ENCODE measurements at regions not wholly inside any gene's neighbourhood (a gene's known extent, or its start where the extent isn't known, plus 50 kb on each side); places are given as distances from the start of the nearest gene placed in this dataset.
"Not testable (repeated sequence)": the region's sequence is repeated elsewhere in the genome, so short reads cannot be mapped to it uniquely, and the experiment has no call there.

DNA sequence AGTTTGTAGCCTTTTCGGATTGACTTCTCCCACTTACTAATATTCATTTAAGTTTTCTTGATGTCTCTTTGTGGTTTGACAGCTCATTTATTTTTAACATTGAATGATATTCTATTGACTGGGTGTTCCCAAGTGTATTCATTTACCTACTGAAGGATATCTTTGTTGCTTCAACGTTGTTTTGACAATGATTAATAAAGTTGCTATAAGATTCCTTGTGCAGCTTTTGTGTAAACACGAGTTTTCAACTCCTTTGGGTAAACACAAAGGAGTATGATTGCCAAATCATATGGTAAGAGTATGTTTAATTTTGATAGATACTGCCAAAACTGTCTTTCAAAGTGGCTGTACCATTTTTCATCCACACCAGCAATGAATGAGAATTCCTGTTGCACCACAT is 1200.9 kb downstream of the DSC3 start:
- no peaks in the 10 kb centered on the region for H3K36me3 ChIP-seq (ENCODE audit: insufficient read depth)
- no peaks in the 10 kb centered on the region for H3K79me2 ChIP-seq (ENCODE audit: insufficient read depth, low read depth)
- no peak overlapping the region for H3K4me3 ChIP-seq (IDR thresholded peaks at IDR 0.05; ENCODE audit: insufficient read depth, low read depth, low read length)
- TF ChIP-seq, protein P1, sequence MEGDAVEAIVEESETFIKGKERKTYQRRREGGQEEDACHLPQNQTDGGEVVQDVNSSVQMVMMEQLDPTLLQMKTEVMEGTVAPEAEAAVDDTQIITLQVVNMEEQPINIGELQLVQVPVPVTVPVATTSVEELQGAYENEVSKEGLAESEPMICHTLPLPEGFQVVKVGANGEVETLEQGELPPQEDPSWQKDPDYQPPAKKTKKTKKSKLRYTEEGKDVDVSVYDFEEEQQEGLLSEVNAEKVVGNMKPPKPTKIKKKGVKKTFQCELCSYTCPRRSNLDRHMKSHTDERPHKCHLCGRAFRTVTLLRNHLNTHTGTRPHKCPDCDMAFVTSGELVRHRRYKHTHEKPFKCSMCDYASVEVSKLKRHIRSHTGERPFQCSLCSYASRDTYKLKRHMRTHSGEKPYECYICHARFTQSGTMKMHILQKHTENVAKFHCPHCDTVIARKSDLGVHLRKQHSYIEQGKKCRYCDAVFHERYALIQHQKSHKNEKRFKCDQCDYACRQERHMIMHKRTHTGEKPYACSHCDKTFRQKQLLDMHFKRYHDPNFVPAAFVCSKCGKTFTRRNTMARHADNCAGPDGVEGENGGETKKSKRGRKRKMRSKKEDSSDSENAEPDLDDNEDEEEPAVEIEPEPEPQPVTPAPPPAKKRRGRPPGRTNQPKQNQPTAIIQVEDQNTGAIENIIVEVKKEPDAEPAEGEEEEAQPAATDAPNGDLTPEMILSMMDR (conservative IDR thresholded peaks at IDR 0.05; ENCODE audit: low read depth, low read length): no peak
- H3K9ac ChIP-seq: no peak overlapping the region
- no peaks in the 10 kb centered on the region for H3K4me1 ChIP-seq (ENCODE audit: low read depth, poor library complexity, severe bottlenecking)
- no peaks in the 10 kb centered on the region for H4K20me1 ChIP-seq (ENCODE audit: insufficient read depth)
- no peak overlapping the region for H3K4me2 ChIP-seq
- H2AFZ ChIP-seq (ENCODE audit: low read depth): no peak overlapping the region
- no peaks in the 10 kb centered on the region for H3K27me3 ChIP-seq (ENCODE audit: insufficient read depth, low read depth)
- H3K27ac ChIP-seq: no peak overlapping the region

DNA sequence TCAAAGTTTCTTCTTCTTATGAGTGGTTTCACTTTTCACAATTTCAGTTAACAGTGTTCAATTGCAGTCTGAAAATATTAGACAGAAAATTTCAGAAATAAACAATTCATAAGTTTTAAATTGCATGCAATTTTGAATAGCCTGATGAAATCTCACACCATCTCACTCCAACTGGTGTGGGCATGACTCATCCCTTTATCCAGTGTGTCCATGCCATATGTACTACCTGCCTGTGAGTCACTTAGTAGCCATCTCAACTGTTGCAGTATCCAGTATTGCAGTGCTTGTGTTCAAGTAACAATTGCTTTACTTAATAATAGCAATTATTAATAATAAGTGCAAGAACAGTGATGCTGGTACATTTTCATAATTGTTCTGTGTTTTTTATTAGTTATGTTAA is 1202.5 kb downstream of the DSC3 start:
- TF ChIP-seq, protein P1 (conservative IDR thresholded peaks at IDR 0.05; ENCODE audit: low read depth, low read length): no peak
- no peak overlapping the region for H3K9ac ChIP-seq

DNA sequence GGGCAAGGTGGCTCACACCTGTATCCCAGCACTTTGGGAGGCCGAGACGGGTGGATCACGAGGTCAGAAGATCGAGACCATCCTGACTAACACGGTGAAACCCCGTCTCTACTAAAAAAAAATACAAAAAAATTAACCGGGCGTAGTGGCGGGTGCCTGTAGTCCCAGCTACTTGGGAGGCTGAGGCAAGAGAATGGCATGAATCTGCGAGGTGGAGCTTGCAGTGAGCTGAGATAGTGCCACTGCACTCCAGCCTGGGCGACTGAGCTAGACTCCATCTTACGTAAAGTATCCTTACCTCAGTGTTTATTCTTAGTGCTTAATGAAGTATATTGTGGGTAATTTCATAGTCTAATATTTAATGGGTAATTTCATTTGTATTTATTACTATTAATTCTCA is 1203.6 kb downstream of the DSC3 start:
- not testable (repeated sequence) for H3K27me3 ChIP-seq (ENCODE audit: insufficient read depth, low read depth); H3K4me3 ChIP-seq (IDR thresholded peaks at IDR 0.05; ENCODE audit: insufficient read depth, low read depth, low read length); H3K27ac ChIP-seq; H3K4me1 ChIP-seq (ENCODE audit: low read depth, poor library complexity, severe bottlenecking); H3K36me3 ChIP-seq (ENCODE audit: insufficient read depth); H2AFZ ChIP-seq (ENCODE audit: low read depth); H3K9ac ChIP-seq; H4K20me1 ChIP-seq (ENCODE audit: insufficient read depth); H3K79me2 ChIP-seq (ENCODE audit: insufficient read depth, low read depth); H3K4me2 ChIP-seq

More for the DNA sequence above, 1202.5 kb downstream of the DSC3 start:
- Histone ChIP-seq H2AFZ (ENCODE audit: low read depth) (no peak overlapping the region), H3K27ac (no peak overlapping the region), H3K27me3 (ENCODE audit: insufficient read depth, low read depth) (no peaks in the 10 kb centered on the region), H3K4me1 (ENCODE audit: low read depth, poor library complexity, severe bottlenecking) (no peaks in the 10 kb centered on the region), H3K36me3 (ENCODE audit: insufficient read depth) (no peaks in the 10 kb centered on the region), H3K79me2 (ENCODE audit: insufficient read depth, low read depth) (no peaks in the 10 kb centered on the region), H3K4me2 (no peak overlapping the region), H3K4me3 (IDR thresholded peaks at IDR 0.05; ENCODE audit: insufficient read depth, low read depth, low read length) (no peak overlapping the region), H4K20me1 (ENCODE audit: insufficient read depth) (no peaks in the 10 kb centered on the region)

DNA sequence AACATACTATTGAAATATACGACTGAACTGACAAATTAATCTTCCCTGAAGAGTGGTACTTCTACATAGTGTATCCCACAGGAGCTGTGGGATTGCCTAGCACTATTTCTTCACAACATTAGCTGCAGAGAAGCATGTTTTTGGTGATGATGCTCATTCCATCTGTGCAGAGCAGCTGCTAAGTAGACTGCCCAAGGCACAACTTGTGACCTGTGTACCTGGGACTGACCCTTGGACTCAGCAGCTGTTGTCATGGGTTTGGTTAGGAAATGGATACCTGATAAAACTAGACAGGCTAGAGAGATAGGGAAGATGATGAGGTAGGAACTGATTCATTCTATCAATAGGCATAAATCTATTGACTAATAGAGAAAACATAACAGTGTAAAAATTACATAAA is 1204.0 kb downstream of the DSC3 start:
- Histone ChIP-seq H3K79me2 (ENCODE audit: insufficient read depth, low read depth) (no peaks in the 10 kb centered on the region), H3K4me3 (IDR thresholded peaks at IDR 0.05; ENCODE audit: insufficient read depth, low read depth, low read length) (no peak overlapping the region), H4K20me1 (ENCODE audit: insufficient read depth) (no peaks in the 10 kb centered on the region), H3K4me1 (ENCODE audit: low read depth, poor library complexity, severe bottlenecking) (no peaks in the 10 kb centered on the region), H3K27ac (no peak overlapping the region), H3K4me2 (no peak overlapping the region), H3K9ac (no peak overlapping the region), H2AFZ (ENCODE audit: low read depth) (no peak overlapping the region), H3K36me3 (ENCODE audit: insufficient read depth) (no peaks in the 10 kb centered on the region), H3K27me3 (ENCODE audit: insufficient read depth, low read depth) (no peaks in the 10 kb centered on the region)
- TF ChIP-seq, protein P1 (conservative IDR thresholded peaks at IDR 0.05; ENCODE audit: low read depth, low read length): no peak

DNA sequence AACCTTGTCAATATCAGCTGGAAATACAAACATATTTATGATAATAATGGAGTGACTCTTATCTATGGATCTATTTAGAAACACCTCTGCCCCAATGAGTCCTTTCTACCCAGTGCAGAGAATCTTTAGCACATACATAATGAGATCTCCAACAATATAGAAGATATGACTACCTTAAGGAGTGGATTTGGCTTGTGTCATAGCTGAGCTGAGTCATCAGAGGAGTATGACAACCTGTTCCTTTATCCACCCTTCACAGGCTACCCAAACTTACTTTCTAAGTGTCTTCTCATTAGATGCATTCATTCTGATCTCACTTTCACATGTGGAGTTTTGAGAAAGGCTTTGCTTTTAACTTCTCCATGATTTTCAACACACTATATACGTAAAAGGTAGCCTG is 1218.9 kb downstream of the DSC3 start:
- Histone ChIP-seq H3K9ac (no peak overlapping the region), H3K79me2 (ENCODE audit: insufficient read depth, low read depth) (no peaks in the 10 kb centered on the region)
- TF ChIP-seq, protein P1 (conservative IDR thresholded peaks at IDR 0.05; ENCODE audit: low read depth, low read length): no peak

More for the DNA sequence above, 1218.9 kb downstream of the DSC3 start:
- H3K4me2 ChIP-seq: no peak overlapping the region
- no peaks in the 10 kb centered on the region for H4K20me1 ChIP-seq (ENCODE audit: insufficient read depth)
- no peaks in the 10 kb centered on the region for H3K27me3 ChIP-seq (ENCODE audit: insufficient read depth, low read depth)
- no peak overlapping the region for H3K4me3 ChIP-seq (IDR thresholded peaks at IDR 0.05; ENCODE audit: insufficient read depth, low read depth, low read length)
- H3K4me1 ChIP-seq (ENCODE audit: low read depth, poor library complexity, severe bottlenecking): no peaks in the 10 kb centered on the region
- H2AFZ ChIP-seq (ENCODE audit: low read depth): no peak overlapping the region
- no peak overlapping the region for H3K27ac ChIP-seq
- no peaks in the 10 kb centered on the region for H3K36me3 ChIP-seq (ENCODE audit: insufficient read depth)
